IMR-90 (cell line): ENCODE measurements at regions not wholly inside any gene's neighbourhood (a gene's known extent, or its start where the extent isn't known, plus 50 kb on each side); places are given as distances from the start of the nearest gene placed in this dataset.

ENCODE experiments used
- ATAC-seq: fragments of 200-7000 bp; cut with Tn5 transposase; 2 replicates; pipeline ENCODE4 v1.9.1; 2020; ENCODE audit warnings: low read depth, mild to moderate bottlenecking, moderate library complexity
- BruUV-seq: library from RNA; stranded (reverse); fragments of 400-500 nt; replicated peaks from 2 replicates; lab custom pipeline; 2021; lab: Mats Ljungman, UMichigan
- CTCF ChIA-PET: fragments of 300-600 bp; formaldehyde crosslinking; extraction: SDS; loops from one replicate; lab custom pipeline; 2021; ENCODE audit warnings: antibody characterized with exemption; lab: Yijun Ruan, JAX
- POLR2A ChIA-PET: fragments of 300-600 bp; sonication (Branson Sonifier 250); formaldehyde crosslinking; loops from one replicate; lab custom pipeline; 2022; ENCODE audit warnings: antibody characterized with exemption; ENCODE audit not compliant: unreplicated experiment; lab: Charles Lee
- DNase-seq: peaks from one replicate; pipeline ENCODE4 v3.0.0; 2013
- H2AFZ ChIP-seq: replicated peaks from 2 replicates; pipeline ENCODE3; 2013; ENCODE audit warnings: low read length, mild to moderate bottlenecking; ENCODE audit not compliant: poor library complexity
- H2AK5ac ChIP-seq: 2 replicates; pipeline ENCODE4 v1.6.1; 2013; ENCODE audit warnings: low read depth, low read length, inconsistent platforms
- H2AK9ac ChIP-seq: replicated peaks from 2 replicates; pipeline ENCODE3; 2013; ENCODE audit warnings: mild to moderate bottlenecking, low read depth, low read length, moderate library complexity; ENCODE audit not compliant: poor library complexity
- H2BK120ac ChIP-seq: 2 replicates; pipeline ENCODE4 v1.6.1; 2013; ENCODE audit warnings: low read depth, low read length, inconsistent platforms
- H2BK15ac ChIP-seq: 3 replicates; pipeline ENCODE4 v1.6.1; 2013; ENCODE audit warnings: low read depth, low read length, inconsistent platforms
- H2BK20ac ChIP-seq: 2 replicates; pipeline ENCODE4 v1.6.1; 2013; ENCODE audit warnings: low read depth, mild to moderate bottlenecking, inconsistent platforms, low read length, moderate library complexity
- H2BK5ac ChIP-seq: 2 replicates; pipeline ENCODE4 v1.6.1; 2013; ENCODE audit warnings: mild to moderate bottlenecking, low read depth, low read length, inconsistent platforms; ENCODE audit not compliant: poor library complexity, severe bottlenecking
- H3K14ac ChIP-seq: replicated peaks from 2 replicates; pipeline ENCODE4 v1.6.1; 2013; ENCODE audit warnings: low read depth, low read length, inconsistent platforms
- H3K18ac ChIP-seq: 2 replicates; pipeline ENCODE4 v1.6.1; 2013; ENCODE audit warnings: low read depth, low read length, control low read depth
- H3K23ac ChIP-seq: 2 replicates; pipeline ENCODE4 v1.6.1; 2013; ENCODE audit warnings: low read depth, low read length, inconsistent platforms
- H3K27ac ChIP-seq: 2 replicates; pipeline ENCODE4 v1.5.1; 2013; ENCODE audit warnings: mild to moderate bottlenecking, control low read depth, low read length; ENCODE audit not compliant: insufficient read depth
- H3K27me3 ChIP-seq: 2 replicates; pipeline ENCODE4 v1.6.1; 2013; ENCODE audit warnings: low read length; ENCODE audit not compliant: control insufficient read depth, insufficient read depth
- H3K36me3 ChIP-seq: 2 replicates; pipeline ENCODE4 v1.6.1; 2013; ENCODE audit warnings: low read length, mixed read lengths; ENCODE audit not compliant: control insufficient read depth, insufficient read depth
- H3K4ac ChIP-seq: 2 replicates; pipeline ENCODE4 v1.6.1; 2013; ENCODE audit warnings: low read depth, low read length, inconsistent platforms
- H3K4me1 ChIP-seq: 2 replicates; pipeline ENCODE4 v1.6.1; 2013; ENCODE audit warnings: low read length, mixed read lengths; ENCODE audit not compliant: control insufficient read depth, insufficient read depth
- H3K4me2 ChIP-seq: 2 replicates; pipeline ENCODE4 v1.6.1; 2013; ENCODE audit warnings: low read depth, mild to moderate bottlenecking, control low read depth, low read length, moderate library complexity
- H3K4me3 ChIP-seq: 2 replicates; pipeline ENCODE4 v1.5.1; 2013; ENCODE audit warnings: low read depth, mild to moderate bottlenecking, control low read depth, low read length, moderate library complexity; ENCODE audit not compliant: insufficient read depth
- H3K56ac ChIP-seq: 2 replicates; pipeline ENCODE4 v1.6.1; 2013; ENCODE audit warnings: low read length, inconsistent platforms; ENCODE audit not compliant: insufficient read depth; ENCODE audit errors: extremely low read depth
- H3K79me1 ChIP-seq, 2 experiments: 2 replicates each; pipeline ENCODE4 v1.6.1; 2013; ENCODE audit warnings: low read length in 2 of 2, inconsistent platforms in 1 of 2, low read depth in 1 of 2
- H3K9ac ChIP-seq: 2 replicates; pipeline ENCODE4 v1.6.1; 2013; ENCODE audit warnings: low read depth, low read length, control low read depth
- H3K9me1 ChIP-seq: 2 replicates; pipeline ENCODE4 v1.6.1; 2013; ENCODE audit warnings: low read length, inconsistent platforms; ENCODE audit not compliant: insufficient read depth
- H3K9me3 ChIP-seq: 2 replicates; pipeline ENCODE4 v1.6.1; 2013; ENCODE audit warnings: low read length; ENCODE audit not compliant: control insufficient read depth, insufficient read depth
- H4K20me1 ChIP-seq: 2 replicates; pipeline ENCODE4 v1.6.1; 2013; ENCODE audit warnings: low read length, inconsistent platforms; ENCODE audit not compliant: insufficient read depth
- H4K5ac ChIP-seq: 2 replicates; pipeline ENCODE4 v1.6.1; 2013; ENCODE audit warnings: mild to moderate bottlenecking, low read depth, low read length, control low read depth
- H4K8ac ChIP-seq, 2 experiments: 2 replicates each; pipeline ENCODE4 v1.6.1; 2013; ENCODE audit warnings: low read depth in 2 of 2, low read length in 2 of 2, control low read depth in 1 of 2, inconsistent platforms in 1 of 2
- H4K91ac ChIP-seq: 2 replicates; pipeline ENCODE4 v1.6.1; 2013; ENCODE audit warnings: low read depth, low read length, inconsistent platforms; ENCODE audit not compliant: insufficient read depth
- FOS ChIP-seq: fragments of 150-350 bp; IDR thresholded peaks from 2 replicates; pipeline ENCODE4 v1.6.1; 2016; ENCODE audit warnings: low read depth, low read length
- RFX5 ChIP-seq: IDR thresholded peaks from 2 replicates; pipeline ENCODE4 v1.8.0; 2012; ENCODE audit warnings: low read depth, mild to moderate bottlenecking, low read length, moderate library complexity
- SMC3 ChIP-seq: fragments of 150-350 bp; IDR thresholded peaks from 2 replicates; pipeline ENCODE4 v1.6.1; 2016; ENCODE audit warnings: low read depth, mild to moderate bottlenecking, antibody characterized with exemption, low read length, moderate library complexity
- WGBS, 2 experiments: methylation state at CpG; one replicate each; pipeline versions ENCODE4 v1.1.5 to v1.1.7; 2013; ENCODE audit warnings: missing lambda C conversion rate in 2 of 2; ENCODE audit not compliant: insufficient read length in 1 of 2; ENCODE audit errors: extremely low coverage in 2 of 2; 5-methylcytosine and 5-hydroxymethylcytosine counted together
- dilution Hi-C: fragments of 300-500 bp; cut with HindIII; formaldehyde crosslinking; loops from one replicate; pipeline ENCODE4 v1.14.3; 2018; ENCODE audit warnings: low sequenced_read_pairs; ENCODE audit not compliant: unreplicated experiment
- in situ Hi-C: fragments of 300-500 bp; cut with MboI; formaldehyde crosslinking; loops from 3 replicates; pipeline ENCODE4 v1.14.3; 2019; ENCODE audit warnings: low sequenced_read_pairs, inconsistent platforms, mixed read lengths
- intact Hi-C: fragments of 100-400 bp; cut with micrococcal nuclease; formaldehyde crosslinking; loops from 2 replicates; pipeline ENCODE4 v1.10.0; 2022

- BruUV-seq = no TSS peak
- no peak overlapping the region for H3K56ac ChIP-seq
- H3K4me2 ChIP-seq = no peak overlapping the region
- no CpG with 5 or more reads among the region's 2 CpGs for WGBS, 2 experiments
- no peak overlapping the region for H2AK9ac ChIP-seq
- CTCF ChIA-PET = no interaction called here
- H3K4me3 ChIP-seq = no peak overlapping the region
- no peaks in the 10 kb centered on the region for H3K79me1 ChIP-seq
- H2BK120ac ChIP-seq = no peak overlapping the region
- ATAC-seq (no peak), DNase-seq (no peak)
- no peak overlapping the region for H4K8ac ChIP-seq
- no peak overlapping the region for H2AFZ ChIP-seq
- dilution Hi-C loops (no loop called here), in situ Hi-C loops (no loop called here), intact Hi-C loops (no loop called here)
- H3K27ac ChIP-seq = no peak overlapping the region
- no peak overlapping the region for H4K5ac ChIP-seq
- no peaks in the 10 kb centered on the region for H3K9me3 ChIP-seq
- no peaks in the 10 kb centered on the region for H3K27me3 ChIP-seq
- no peak overlapping the region for H3K14ac ChIP-seq
- H3K4me1 ChIP-seq = no peaks in the 10 kb centered on the region
- no peak overlapping the region for H2AK5ac ChIP-seq
- H3K36me3 ChIP-seq = no peaks in the 10 kb centered on the region
- no peak overlapping the region for H2BK20ac ChIP-seq
- no peak overlapping the region for H3K4ac ChIP-seq
- H3K18ac ChIP-seq = no peak overlapping the region
- TF ChIP-seq RFX5 = no peak
- no peak for TF ChIP-seq FOS
- TF ChIP-seq SMC3 = no peak
- no peak overlapping the region for H4K91ac ChIP-seq
- no peak overlapping the region for H2BK15ac ChIP-seq
- no peaks in the 10 kb centered on the region for H4K20me1 ChIP-seq
- H3K9me1 ChIP-seq = no peaks in the 10 kb centered on the region
- no peak overlapping the region for H3K9ac ChIP-seq
- H3K23ac ChIP-seq = no peak overlapping the region
- H2BK5ac ChIP-seq = no peak overlapping the region
- POLR2A ChIA-PET = no interaction called here
Measured at GRCh38 chr12:68092976-68093375, 66.6 kb downstream of the IFNG start.
